Hepatocyte (in vitro differentiated cells): ENCODE measurements at regions not wholly inside any gene's neighbourhood (a gene's known extent, or its start where the extent isn't known, plus 50 kb on each side); places are given as distances from the start of the nearest gene placed in this dataset.

ENCODE experiments used
- EZH2 ChIP-seq: fragments of 200-600 bp; sonication (generic); IDR thresholded peaks from 2 replicates; pipeline ENCODE4 v1.6.1; 2016; ENCODE audit warnings: antibody characterized with exemption, mild to moderate bottlenecking, borderline replicate concordance
- TF ChIP-seq, protein P1 (sequence below): fragments of 200-600 bp; sonication (generic); IDR thresholded peaks from 2 replicates; pipeline ENCODE4 v1.5.1; 2016; ENCODE audit warnings: antibody characterized with exemption, mild to moderate bottlenecking; ENCODE audit not compliant: poor library complexity

DNA sequence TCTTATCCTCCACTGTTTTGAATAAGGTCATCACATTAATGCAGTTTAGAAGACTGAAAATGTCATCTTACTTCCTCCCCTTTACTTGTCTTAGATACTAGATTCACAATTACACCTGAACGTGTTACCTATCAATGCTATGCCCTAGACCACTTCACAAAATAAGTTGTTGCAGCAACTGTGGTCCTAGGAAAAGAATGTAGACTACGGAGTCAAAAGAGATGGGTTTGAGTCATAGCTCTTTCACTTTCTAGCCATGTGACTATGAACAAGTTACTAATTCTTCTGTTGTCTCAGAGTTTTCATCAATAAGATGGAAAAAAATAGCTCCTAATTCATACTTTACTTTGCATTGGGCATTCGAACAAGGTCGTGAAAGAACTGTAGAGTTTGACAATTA lies 164.3 kb upstream of the PREP start:
- TF ChIP-seq, protein P1, sequence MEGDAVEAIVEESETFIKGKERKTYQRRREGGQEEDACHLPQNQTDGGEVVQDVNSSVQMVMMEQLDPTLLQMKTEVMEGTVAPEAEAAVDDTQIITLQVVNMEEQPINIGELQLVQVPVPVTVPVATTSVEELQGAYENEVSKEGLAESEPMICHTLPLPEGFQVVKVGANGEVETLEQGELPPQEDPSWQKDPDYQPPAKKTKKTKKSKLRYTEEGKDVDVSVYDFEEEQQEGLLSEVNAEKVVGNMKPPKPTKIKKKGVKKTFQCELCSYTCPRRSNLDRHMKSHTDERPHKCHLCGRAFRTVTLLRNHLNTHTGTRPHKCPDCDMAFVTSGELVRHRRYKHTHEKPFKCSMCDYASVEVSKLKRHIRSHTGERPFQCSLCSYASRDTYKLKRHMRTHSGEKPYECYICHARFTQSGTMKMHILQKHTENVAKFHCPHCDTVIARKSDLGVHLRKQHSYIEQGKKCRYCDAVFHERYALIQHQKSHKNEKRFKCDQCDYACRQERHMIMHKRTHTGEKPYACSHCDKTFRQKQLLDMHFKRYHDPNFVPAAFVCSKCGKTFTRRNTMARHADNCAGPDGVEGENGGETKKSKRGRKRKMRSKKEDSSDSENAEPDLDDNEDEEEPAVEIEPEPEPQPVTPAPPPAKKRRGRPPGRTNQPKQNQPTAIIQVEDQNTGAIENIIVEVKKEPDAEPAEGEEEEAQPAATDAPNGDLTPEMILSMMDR: no peak
- TF ChIP-seq EZH2: no peak
